GM12864 (cell line): ENCODE measurements at regions not wholly inside any gene's neighbourhood (a gene's known extent, or its start where the extent isn't known, plus 50 kb on each side); places are given as distances from the start of the nearest gene placed in this dataset.

Source experiments
- DNase-seq: peaks from one replicate; pipeline ENCODE4 v3.0.0-alpha.2; 2011; ENCODE audit warnings: low read depth
- H3K4me3 ChIP-seq: 2 replicates; pipeline ENCODE4 v1.5.1; 2011; ENCODE audit warnings: mild to moderate bottlenecking, low read depth, low read length, control low read depth
- TF ChIP-seq, protein P1 (sequence below): IDR thresholded peaks from 2 replicates; pipeline ENCODE4 v1.5.1; 2011; ENCODE audit warnings: low read depth, mild to moderate bottlenecking, moderate library complexity, low read length, control low read depth, inconsistent platforms; ENCODE audit errors: missing control alignments

DNA sequence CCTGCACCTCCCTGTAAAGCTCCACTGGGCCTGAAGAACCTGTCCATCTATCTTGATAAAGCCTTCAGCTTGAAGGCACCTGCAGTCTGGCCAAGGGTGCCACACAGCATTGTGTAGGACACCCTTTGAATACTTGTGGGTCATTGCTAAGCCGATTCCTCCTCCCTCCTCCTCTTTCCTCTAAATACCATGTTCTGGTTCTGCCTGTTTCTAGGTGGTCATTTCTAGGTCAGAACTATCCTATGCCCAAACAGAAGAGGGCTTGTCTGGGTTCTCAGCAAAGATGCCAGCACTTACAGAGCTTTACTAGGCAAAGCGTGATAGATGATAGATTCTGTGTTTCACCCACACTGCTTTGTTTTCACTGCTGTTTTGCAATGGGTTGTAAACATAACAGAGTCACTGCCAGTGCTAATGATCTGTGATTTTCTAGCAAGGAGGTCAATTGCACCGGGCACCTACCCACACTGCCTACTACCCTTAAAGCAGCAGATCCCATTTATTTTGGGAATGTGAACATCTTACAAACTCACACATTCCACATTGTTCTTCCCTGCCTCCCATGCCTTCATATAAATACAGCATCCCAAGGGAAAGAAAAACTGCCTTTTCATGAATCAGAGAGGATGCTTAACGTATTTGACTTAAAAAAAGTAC lies 279.1 kb upstream of the PITRM1 start:
- H3K4me3 ChIP-seq, result no peak overlapping the region
- TF ChIP-seq, protein P1, sequence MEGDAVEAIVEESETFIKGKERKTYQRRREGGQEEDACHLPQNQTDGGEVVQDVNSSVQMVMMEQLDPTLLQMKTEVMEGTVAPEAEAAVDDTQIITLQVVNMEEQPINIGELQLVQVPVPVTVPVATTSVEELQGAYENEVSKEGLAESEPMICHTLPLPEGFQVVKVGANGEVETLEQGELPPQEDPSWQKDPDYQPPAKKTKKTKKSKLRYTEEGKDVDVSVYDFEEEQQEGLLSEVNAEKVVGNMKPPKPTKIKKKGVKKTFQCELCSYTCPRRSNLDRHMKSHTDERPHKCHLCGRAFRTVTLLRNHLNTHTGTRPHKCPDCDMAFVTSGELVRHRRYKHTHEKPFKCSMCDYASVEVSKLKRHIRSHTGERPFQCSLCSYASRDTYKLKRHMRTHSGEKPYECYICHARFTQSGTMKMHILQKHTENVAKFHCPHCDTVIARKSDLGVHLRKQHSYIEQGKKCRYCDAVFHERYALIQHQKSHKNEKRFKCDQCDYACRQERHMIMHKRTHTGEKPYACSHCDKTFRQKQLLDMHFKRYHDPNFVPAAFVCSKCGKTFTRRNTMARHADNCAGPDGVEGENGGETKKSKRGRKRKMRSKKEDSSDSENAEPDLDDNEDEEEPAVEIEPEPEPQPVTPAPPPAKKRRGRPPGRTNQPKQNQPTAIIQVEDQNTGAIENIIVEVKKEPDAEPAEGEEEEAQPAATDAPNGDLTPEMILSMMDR, result no peak
- no peak for DNase-seq

GRCh38 chr10:3446221-3446620 lies 273.6 kb upstream of the PITRM1 start:
- DNase-seq, result no peak
- TF ChIP-seq, protein P1, result no peak
- H3K4me3 ChIP-seq, result no peak overlapping the region

DNA sequence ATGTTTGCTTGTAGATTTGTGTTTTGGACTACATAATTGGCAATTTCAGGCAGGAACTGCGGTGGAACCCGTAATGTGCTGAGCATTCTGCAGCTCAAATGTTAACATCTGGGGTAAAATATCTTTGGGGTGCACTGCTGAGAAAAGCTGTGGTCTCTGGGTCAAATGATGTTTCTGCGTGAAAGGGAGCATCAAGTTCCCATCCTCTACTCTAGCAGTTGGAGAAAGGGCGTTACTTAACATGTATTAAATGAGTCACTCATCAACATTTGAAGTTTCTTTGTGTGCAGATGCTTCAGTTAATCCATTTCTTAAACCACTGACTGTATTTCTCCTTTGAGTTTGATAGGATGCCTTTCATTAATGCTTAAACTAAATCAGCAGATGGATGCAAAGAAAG lies 273.1 kb upstream of the PITRM1 start:
- TF ChIP-seq, protein P1, result no peak
- no peak overlapping the region for H3K4me3 ChIP-seq
- no peak for DNase-seq

DNA sequence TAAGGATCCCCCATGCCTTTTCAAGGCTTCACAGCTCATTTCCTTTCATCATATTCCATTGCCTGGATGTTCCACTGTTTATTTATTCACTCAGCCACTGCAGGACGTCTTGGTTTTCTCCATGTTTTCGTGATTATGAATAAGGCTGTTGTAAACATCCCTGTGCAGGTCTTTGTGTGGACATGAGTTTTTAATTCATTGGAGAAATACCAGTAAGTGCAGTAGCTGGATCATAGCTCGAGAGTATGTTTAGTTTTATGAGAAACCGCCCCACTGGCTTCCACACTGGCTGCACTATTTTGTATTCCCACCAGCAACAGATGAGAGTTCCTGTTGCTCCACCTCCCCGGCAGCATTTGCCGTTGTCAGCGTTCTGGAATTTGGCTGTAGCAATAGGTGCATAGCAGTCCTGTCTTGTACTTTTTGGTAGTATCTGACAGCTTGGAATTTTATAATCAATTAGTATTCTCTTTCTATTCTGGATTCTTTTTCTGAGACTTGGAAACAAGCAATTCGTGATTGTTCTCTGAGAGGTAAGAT lies 269.9 kb upstream of the PITRM1 start:
- H3K4me3 ChIP-seq, result no peak overlapping the region
- DNase-seq, result no peak
- TF ChIP-seq, protein P1, result no peak

- no peak overlapping the region for H3K4me3 ChIP-seq
- TF ChIP-seq, protein P1, result no peak
- DNase-seq, result no peak
These were observed 266.6 kb upstream of the PITRM1 start for GRCh38 chr10:3439183-3439582.

- TF ChIP-seq, protein P1, result no peak
- no peak for DNase-seq
These were observed 266.0 kb upstream of the PITRM1 start for GRCh38 chr10:3438606-3439005.

DNA sequence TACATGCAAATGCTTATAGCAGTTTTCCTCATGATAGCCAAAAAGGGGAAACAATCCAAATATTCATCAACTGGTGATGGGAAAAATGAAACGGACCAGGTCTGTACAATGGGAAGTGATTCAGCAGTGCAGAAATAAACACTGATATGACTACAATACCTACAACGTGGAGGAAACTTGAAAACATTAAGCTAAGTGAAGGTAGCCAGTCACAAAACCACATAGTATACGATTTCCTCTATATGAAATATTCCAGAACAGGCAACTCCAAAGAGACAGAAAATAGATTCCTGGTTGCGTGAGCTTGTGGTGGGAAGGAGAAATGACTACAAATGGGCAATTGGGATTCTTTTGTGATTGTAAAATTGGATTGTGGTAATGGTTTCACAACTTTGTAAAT lies 263.1 kb upstream of the PITRM1 start:
- no peak for DNase-seq
- H3K4me3 ChIP-seq, result no peak overlapping the region

More at GRCh38 chr10:3438606-3439005, 266.0 kb upstream of the PITRM1 start:
- H3K4me3 ChIP-seq, result no peak overlapping the region

More for the DNA sequence above, 263.1 kb upstream of the PITRM1 start:
- TF ChIP-seq, protein P1, result no peak
